Mammary epithelial cell (primary cell): ENCODE measurements at regions not wholly inside any gene's neighbourhood (a gene's known extent, or its start where the extent isn't known, plus 50 kb on each side); places are given as distances from the start of the nearest gene placed in this dataset.

Experiments
- EZH2 ChIP-seq: IDR thresholded peaks from 2 replicates; pipeline ENCODE4 v1.6.1; 2012; ENCODE audit warnings: low read length, inconsistent platforms, borderline replicate concordance
- TF ChIP-seq, protein P1 (sequence below), 2 donors: IDR thresholded peaks in 1 of 2; conservative IDR thresholded peaks in 1 of 2; 2 replicates each; pipeline ENCODE4 v1.5.1; 2011 to 2012; ENCODE audit warnings: inconsistent platforms in 2 of 2, low read length in 2 of 2, mild to moderate bottlenecking in 2 of 2, control low read depth in 1 of 2, low read depth in 1 of 2; ENCODE audit not compliant: insufficient read depth in 1 of 2; ENCODE audit errors: extremely low read depth in 1 of 2

DNA sequence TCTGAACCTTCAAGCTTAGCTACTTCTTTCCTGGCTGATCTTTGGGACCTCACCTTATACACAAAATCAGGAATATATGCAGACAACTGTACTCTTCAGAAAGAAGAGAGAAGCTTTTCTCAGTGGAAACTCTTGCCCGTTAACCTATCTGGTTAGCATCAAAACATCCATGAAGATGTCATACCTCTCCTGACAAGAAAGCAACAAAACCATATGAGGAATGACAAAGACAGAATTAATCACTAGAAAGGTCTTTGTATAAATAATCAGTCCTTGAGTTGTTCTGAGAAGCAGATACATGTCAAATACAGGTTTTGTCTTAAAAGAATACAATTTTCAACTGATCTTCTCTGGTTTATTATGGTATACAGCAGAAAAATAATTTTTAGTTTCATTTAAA, 130.8 kb downstream of the FAT4 start:
- no peak for TF ChIP-seq EZH2
- TF ChIP-seq, protein P1, sequence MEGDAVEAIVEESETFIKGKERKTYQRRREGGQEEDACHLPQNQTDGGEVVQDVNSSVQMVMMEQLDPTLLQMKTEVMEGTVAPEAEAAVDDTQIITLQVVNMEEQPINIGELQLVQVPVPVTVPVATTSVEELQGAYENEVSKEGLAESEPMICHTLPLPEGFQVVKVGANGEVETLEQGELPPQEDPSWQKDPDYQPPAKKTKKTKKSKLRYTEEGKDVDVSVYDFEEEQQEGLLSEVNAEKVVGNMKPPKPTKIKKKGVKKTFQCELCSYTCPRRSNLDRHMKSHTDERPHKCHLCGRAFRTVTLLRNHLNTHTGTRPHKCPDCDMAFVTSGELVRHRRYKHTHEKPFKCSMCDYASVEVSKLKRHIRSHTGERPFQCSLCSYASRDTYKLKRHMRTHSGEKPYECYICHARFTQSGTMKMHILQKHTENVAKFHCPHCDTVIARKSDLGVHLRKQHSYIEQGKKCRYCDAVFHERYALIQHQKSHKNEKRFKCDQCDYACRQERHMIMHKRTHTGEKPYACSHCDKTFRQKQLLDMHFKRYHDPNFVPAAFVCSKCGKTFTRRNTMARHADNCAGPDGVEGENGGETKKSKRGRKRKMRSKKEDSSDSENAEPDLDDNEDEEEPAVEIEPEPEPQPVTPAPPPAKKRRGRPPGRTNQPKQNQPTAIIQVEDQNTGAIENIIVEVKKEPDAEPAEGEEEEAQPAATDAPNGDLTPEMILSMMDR (conservative IDR thresholded peaks at IDR 0.05 in 1 of 2, IDR thresholded peaks at IDR 0.05 in 1 of 2; ENCODE audit: extremely low read depth in 1 of 2, insufficient read depth in 1 of 2, low read depth in 1 of 2, low read length in 2 of 2): no peak
